ENCODE measurements at regions not wholly inside any gene's neighbourhood (a gene's known extent, or its start where the extent isn't known, plus 50 kb on each side); places are given as distances from the start of the nearest gene placed in this dataset.

DNA sequence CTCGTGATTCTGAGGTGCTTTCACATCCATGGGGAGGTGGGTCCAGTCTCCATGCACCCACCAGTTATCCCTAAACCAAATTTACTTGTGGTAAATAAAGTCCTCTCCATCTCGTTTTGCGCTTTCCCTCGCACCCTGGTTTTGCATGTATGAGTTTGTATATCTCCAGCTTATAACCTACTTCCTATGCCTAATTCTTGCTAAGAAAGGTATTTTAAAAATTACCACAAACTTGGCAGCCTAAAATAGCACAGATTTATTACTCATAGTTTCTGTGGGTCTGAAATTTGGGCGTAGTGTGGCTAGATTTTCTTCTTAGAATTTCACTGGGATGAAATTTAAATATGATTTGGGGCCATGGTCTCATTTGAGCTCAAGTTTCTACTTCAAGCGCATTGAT lies 511.5 kb downstream of the NYAP2 start:
- DNase-seq: no peak

DNA sequence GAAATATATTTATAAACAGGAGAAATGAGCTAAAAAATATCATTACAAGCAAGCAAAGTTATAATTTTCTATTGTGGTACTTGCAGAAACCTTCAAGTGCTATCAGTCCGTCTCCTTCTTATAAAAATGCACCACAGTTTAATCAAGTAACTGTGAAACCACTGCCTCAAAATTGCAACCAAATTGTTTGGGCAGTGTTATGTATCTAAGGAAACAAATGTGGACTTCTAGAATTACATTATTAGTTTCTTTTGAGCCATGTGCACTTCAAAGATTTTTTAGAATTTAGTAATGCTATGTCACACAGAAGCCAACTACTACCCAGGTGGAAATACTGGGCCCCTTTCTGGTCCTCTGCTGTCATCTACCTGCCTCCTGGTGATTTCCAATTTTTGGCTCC lies 495.6 kb downstream of the NYAP2 start:
- DNase-seq: no peak

DNA sequence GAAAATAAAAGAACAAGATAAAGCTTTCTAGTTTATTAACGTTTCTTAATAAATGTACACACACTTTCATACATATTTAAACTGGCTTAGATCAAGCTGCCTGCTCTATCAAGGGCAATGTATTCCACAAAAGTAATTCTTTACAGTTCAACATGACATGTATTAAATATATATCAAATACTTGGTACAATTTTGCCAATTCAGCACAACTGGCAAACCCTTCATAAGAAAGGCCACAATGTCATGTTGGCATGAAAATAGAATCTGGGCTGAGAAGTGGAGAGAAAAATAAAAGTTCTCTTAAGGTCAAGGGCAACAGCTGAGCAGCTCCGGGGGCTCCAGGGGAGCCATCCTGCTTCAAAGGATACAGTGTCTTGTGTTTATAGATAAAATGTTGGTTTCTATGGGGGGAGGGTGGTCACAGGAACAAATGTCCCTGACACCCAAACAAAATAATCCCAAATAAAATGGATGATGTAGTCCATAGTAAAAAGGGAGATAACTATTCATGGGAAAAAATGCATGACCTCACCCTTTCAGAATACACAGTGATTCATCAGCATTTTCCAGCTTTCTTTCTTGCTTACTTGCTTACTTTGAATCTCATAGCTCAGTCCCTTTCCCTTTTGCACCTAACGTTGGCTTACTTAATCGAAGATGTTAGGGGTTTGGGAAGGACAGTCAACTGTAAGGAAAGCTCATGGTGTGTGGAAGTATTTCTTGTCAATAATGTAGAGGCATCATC lies 494.9 kb downstream of the NYAP2 start:
- DNase-seq: no peak

DNA sequence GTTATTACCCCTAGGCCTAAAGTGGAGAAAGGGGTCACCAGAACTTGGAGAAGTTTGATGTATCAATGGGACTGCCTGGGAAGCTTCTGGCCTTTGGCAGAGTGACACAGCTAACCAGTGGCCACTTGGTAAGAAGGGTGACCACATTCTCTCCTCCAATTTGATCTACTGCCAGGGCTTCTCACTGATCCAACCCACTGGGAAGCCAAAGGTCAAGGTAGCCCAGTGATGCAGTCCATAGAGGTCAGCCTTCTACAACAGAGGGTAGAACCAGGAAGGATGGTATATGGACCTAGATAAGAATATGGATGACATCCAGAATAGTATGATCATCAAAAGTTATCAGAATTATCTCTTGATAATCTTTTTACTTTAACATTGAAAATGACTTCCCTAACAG lies 493.6 kb downstream of the NYAP2 start:
- DNase-seq: no peak

DNA sequence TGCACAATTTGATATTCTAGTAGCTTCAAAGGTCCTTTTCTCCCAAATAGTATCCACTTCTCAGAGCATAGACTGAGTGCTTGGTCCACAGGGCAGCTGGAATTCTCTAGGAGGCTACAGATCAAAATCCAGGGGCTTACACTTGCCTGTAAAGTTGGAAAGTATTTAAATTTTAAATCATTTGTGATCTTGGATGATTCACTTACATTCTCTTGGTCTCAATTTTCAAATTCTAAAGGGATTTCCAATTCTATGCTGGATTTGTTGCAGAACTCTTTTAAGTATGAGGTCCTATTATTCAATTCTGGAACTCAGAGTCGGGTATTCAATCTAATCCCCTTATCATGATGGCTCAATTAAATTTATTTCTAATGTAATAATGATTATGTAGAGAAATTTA lies 492.3 kb downstream of the NYAP2 start:
- no peak for DNase-seq

DNA sequence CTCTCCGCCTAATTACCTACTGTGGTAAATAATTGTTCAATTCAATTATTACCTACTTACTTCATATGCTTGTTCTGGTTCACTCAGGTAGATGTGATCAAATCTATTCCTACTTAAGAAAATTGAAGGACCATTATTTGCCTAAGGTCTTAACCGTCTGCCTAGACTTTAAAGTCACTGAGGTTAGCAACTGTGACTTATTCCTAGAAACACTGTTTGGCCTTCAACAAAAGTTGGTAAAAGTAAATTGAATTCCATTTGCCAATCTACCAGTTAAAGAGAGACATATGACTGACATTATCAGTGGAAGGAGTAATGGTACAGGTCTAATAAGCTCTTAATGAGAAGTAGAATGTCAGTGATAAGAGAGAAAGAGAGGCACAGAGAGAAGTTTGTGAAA lies 491.5 kb downstream of the NYAP2 start:
- DNase-seq: no peak

DNA sequence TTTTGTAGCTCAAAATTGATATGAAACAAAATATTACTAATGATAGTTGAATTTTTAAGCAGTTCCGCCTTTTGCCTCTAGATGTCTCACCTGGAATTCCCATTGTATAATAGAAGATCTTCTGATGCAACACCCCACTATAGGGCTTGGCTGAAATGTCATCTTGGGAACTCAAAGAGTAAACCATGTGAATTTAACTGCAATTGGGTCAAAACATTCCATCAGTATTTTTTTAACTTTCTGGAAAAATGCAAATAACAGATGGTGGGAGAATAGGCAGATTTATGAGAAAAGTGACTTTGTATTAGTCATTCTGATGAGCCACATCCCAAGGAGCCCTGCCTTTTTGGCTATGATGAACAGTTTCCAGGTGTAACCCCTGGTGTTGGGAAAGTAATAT lies 489.9 kb downstream of the NYAP2 start:
- peak; percentile 17 for DNase-seq

DNA sequence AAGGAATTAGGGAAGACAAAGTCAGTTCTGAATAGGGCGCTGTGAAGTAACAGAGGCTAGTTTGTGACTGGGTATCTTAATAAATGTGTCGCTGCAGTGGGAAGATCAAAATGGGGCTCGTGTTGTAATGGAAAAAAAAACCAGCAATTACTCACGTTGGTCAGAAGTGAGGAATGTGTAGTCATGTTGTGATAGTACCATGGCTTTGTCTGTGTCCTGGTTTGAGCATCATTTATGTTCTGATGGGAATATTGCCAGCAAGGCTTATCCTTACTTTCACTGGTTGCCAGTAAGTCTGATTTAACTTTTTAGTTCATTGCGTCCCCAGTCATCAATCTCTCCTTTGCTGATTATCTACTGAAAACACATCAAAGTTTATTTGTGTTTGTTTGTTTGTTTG lies 467.6 kb downstream of the NYAP2 start:
- no peak for DNase-seq

DNA sequence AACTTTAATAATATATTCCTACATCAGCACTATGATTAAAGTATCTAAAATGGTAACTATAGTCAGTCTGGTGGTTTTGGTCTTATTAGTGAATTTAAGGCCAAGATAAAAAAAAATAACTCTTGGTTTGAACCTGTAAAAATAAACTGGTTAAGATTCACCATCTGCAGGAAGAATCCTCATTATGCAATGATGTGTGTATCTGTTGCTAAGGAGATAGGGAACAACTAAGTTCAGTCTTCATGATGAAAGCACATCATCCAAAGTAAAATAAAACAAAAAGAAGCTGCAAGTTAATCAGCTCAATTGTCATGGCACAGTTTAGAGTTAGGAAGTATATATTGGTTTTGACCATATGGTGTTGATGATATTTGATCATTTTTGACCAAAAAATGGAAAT lies 466.0 kb downstream of the NYAP2 start:
- DNase-seq: no peak

DNA sequence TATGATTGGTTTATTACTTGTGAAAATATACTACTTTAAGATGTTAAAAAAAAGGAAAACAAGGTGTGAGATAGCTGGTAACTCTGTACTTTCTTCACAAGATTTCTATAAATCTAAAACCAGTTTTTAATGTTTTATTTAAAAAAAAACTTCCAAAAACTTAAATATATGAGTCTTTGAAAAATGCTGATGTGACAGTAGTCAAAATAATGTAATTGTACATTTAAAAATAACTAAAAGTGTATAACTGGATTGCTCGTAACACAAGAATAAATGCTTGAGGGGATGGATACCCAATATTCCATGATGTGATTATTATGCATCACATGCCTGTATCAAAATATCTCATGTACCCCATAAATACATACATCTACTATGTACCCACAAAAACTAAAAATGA lies 464.9 kb downstream of the NYAP2 start:
- no peak for DNase-seq

DNA sequence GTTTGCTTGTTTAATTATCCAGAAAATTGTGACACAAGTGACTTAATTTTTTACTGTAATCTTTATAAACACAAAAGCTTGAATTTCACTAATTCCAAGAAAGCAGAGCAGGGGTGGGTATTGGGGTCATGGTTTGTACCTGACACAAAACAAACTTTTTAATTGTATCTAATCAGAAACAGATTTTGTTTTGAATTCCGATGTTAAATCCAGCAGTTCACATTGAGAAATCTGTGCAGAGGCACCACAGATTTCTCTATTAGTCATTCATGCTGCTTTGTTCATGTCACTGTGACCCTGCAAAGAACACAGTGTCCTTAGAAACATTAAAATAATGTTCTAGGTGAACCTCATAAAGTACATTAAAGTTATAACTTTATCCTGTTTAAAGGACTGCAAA lies 443.4 kb downstream of the NYAP2 start:
- DNase-seq: no peak

DNA sequence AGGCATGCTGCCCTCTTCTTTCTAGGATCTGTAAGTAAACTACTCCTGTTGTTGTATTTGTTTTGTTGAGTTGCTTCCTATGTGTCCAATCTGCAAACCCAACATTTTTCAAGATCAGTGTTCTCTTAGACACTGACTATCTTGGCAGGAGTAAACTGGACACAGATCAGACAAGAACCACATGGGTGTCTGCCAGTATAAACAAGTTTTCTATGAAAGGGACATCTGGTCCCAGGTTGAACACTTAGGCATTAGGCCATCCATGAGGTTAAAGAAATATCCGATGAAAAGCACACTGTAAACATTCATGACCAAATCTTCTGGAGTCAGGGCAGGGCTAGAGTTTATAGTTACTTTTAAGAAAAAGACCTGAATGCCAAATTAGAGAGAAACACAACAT lies 441.8 kb downstream of the NYAP2 start:
- DNase-seq: no peak

DNA sequence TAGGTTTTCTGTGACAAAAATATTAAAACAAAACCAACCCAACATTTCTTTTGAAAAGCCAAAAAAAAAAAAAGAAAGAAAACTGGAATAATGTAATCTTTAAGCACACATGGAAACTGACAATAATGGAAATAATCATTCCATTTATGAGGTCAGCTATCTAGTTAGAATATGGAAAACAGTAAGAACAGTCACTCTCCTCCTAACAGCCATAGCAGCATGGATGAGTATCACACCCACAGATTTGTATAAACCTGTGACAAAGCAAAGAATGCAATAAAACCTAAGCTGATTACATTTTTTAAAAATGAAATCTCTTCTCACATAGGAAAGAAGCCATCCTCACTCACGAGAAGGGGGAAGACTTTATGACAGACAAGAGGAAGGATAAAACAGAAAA lies 437.8 kb downstream of the NYAP2 start:
- DNase-seq: no peak

DNA sequence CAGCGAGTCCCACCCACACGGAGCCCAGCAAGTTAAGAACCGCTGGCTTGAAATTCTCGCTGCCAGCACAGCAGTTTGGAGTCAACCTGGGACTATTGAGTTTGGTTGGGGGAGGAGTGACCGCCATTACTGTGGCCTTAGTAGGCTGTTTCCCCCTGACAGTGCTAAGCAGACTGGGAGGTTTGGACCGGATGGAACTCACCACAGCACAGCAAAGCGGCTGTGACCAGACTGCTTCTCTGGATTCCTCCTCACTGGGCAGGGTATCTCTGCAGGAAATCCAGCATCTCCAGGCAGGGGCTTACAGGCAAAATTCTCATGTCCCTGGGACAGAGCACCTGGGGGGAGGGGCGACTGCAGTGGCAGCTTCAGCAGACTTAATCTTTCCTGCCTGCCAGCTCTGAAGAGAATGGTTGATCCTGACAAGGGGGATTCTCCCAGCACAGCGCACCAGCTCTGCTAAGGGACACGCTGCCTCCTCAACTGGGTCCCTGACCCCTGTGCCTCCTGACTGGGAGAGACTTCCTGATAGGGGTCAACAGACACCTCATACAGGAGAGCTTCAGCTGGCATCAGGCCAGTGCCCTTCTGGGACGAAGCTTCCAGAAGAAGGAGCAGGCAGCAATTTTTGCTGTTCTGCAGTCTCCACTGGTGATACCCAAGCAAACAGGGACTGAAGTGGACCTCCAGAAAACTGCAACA lies 425.4 kb downstream of the NYAP2 start:
- no peak for DNase-seq

DNA sequence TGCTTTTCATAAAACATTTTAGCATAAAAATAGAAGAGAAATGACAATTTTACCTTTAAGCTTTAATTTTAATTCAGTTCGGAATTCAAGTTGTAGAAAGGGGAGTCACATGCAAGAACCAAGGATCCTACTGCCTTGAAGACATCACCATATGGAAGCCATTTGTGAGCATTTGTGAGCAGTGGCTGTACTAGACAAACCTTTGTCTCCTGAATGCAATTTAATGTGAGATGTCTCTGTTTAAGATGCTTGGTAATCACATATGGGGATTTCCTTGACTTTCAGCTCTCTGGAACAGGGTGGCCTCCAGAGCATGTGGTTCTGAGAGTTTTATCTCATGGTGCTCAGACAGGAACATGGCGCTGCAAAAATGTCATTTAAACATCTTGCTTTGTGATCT lies 421.8 kb downstream of the NYAP2 start:
- no peak for DNase-seq

DNA sequence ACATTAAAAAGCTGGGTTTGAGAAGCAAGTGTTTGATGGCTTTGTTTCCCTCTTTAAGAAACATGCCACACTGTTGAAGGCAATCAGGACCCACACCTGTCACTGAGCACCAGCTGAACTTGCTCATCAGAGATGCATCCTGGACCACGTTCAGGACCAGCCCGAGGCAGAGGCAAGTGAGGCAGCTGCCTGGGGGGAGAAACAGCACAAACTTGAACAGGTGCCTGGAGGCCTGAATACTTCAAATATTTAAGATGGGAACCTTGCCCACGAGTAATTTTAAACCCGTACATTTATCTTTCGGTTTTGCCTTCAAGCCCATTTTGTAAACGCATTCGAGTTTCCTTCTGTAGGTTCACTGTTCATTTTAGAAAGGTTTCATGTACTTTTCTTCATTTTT lies 421.3 kb downstream of the NYAP2 start:
- DNase-seq: no peak

DNA sequence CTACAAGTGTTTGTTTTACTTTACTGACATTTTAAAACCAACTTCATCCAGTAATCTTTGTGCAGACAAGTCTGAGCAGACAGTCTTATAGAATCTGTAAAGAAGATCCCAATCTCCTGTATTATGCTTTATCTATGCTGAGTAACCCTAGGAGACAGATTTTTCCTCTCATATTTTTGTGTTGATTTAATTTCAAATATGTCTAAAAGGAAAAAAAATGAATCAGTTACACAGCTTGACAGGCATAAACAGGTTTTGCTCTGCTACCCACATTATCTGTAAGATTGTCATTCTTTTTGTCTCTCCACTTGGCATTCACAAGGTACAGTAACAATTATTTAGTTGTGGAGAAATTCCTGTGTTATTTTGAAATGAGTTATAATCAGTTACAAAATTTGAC lies 415.0 kb downstream of the NYAP2 start:
- no peak for DNase-seq

DNA sequence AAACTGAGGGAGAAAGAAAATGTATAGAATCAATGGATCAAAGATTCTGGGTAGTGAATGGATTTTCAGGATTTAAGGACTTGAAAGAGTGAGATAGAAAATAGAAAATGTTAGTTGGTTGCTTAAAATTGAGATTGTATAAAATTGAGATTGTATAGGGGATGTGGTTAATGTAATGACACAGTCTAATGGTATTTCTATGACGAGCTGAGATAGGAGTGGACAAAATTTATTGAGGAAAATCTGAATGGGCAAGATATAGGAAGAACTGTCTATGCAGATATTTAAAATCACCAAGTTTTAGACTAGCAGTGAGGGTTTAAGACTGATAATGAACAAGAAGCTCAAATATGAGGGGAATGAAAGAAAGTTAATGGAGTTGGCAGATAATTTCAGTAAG lies 406.6 kb downstream of the NYAP2 start:
- DNase-seq: no peak

DNA sequence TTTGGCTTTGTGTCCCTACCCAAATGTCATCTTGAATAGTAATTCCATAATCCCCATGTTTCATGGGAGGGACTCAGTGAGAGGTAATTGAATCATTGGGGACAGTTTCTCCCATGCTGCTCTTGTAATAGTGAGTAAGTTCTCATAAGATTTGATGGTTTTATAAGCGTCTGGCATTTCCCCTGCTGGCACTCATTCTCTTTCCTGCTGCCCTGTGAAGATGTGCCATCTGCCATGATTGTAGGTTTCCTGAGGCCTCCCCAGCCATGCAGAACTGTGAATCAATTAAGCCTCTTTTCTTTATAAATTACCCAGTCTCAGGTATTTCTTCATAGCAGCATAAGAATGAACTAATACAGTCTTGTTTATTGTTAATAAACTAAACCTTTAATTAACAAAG lies 402.6 kb downstream of the NYAP2 start:
- DNase-seq: peak; percentile 0

DNA sequence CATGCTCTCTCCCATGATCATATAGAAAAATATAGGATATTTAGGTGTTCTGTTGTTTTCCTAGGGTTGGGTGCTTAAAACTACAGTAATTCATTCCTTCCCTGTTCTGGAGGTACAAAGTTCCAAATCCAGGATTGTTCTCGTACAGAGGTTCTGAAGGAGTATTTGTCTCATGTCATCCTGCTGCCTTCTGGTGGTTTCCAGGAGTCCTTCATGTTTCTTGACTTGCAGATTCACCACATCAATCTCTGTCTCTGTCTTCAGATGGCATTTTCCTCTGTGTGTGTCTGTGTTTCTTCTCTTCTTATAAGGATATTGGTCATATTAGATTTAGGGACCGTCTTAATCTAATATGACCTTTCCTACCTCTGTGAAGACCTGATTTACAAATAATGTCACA lies 397.9 kb downstream of the NYAP2 start:
- no peak for DNase-seq

DNA sequence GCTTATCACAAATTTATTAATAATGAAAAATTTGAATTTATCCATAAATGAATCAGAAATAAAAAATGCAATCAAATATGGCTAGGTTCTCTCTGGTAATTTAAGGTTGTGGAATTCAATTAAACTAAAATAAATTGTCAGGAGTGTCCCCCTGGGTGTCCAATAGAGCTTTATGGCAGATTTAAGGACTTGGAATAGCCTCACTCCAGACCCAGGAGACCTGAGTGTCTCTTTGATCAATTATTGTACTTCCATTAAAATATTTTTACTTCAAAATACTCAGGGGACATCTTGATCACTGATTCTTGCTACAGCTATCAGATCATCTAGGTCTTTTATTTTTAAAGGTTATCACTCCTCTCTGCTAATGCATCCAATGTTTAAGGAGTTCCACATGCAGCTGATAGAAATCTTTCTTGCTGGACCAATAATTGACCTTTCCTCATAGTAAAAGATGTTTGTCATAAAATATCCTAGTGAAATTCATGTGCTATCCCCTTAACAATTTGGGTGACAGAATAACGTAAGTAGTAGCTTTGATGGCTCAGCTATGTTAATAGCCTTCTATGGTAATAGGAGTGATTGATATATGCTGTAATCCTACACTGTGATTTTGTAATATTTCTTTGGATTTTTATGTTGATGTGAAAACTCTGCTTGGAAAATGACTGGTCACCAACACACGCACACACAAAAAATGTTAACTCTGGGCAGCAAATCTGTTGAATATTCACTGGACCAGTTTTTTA lies 395.3 kb downstream of the NYAP2 start:
- DNase-seq: no peak

DNA sequence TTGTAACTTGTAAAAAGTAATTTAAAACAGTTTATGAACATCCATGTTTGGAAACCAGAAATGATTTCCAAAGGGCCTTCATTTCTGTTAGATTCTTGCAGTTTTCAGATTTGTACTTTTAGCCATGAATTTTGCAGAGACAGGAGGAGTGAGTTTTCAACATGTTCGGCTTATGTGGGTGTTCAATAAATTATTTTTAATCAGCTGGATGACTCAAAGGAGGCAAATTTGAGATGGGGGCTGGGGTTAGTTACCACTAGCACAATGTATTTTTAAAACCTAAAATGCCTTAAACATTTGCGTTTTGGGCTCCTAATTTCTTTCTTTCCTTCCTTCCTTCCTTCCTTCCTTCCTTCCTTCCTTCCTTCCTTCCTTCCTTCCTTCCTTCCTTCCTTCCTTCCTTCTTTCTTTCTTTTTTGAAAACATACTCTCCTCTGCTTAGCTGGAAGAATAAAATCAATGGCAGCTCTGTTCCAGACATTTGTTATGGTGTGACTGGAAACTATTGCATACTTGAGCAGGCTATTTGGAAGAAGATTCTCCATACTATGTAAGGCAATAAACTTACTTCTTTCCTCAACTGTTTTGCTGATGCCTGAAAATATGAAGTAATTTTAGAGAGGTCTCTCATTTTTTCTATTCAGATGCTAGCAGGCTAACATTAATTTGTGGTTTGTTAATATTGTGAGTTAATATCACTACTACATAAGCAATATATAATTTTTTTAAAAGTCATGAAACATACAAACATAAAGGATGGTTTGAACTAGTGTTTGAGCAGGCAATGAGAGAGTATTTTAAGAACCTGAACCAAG lies 394.4 kb downstream of the NYAP2 start:
- DNase-seq: no peak

DNA sequence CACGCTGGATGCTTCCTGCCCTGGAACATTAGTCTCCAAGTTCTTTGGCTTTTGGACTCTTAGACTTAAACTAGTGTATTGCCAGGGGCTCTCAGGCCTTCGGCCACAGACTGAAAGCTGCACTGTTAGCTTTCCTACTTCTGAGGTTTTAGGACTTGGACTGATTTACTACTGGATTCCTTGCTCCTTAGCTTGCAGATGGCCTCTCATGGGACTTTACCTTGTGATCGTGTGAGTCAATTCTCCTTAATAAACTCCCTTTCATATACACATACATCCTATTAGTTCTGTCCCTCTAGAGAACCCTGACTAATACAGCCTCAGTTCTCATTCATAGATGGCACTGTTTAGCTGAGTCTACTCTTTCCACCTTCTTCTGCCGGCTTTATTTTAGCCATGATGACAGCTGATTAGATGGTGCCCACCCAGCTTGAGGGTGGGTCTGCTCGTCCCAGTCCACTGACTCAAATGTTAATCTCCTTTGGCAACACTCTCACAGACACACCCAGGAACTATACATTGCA lies 389.1 kb downstream of the NYAP2 start:
- DNase-seq: no peak
